Common myeloid progenitor, CD34-positive (primary cell): ENCODE measurements at regions not wholly inside any gene's neighbourhood (a gene's known extent, or its start where the extent isn't known, plus 50 kb on each side); places are given as distances from the start of the nearest gene placed in this dataset.

Experiments
- CTCF ChIA-PET: fragments of 350-600 bp; sonication (Branson Sonifier 250); formaldehyde crosslinking; loops from one replicate; lab custom pipeline; 2021; ENCODE audit warnings: antibody characterized with exemption; lab: Charles Lee
- POLR2A ChIA-PET: fragments of 350-600 bp; sonication (Branson Sonifier 250); formaldehyde crosslinking; loops from one replicate; lab custom pipeline; 2021; ENCODE audit warnings: antibody characterized with exemption; lab: Charles Lee
- DNase-seq, 3 donors: peaks; one replicate each; pipeline versions ENCODE4 v3.0.0 to v3.0.0-alpha.2; 2013
- H3K27ac ChIP-seq, 2 experiments: 1 replicate in 1 of 2; 2 replicates in 1 of 2; pipeline ENCODE4 v1.7.0; 2013; ENCODE audit warnings: inconsistent platforms in 2 of 2, low read length in 2 of 2, mild to moderate bottlenecking in 2 of 2, low read depth in 1 of 2, moderate library complexity in 1 of 2; ENCODE audit not compliant: severe bottlenecking in 2 of 2, insufficient read depth in 1 of 2, poor library complexity in 1 of 2
- H3K27me3 ChIP-seq, 5 experiments: replicated peaks in 2 of 5; 1 replicate in 3 of 5; 2 replicates in 2 of 5; pipeline versions ENCODE4 v1.6.1 to v1.7.0; 2013; ENCODE audit warnings: low read length in 4 of 5, mild to moderate bottlenecking in 2 of 5, moderate library complexity in 2 of 5, inconsistent platforms in 1 of 5; ENCODE audit not compliant: insufficient read depth in 5 of 5, control insufficient read depth in 4 of 5
- H3K36me3 ChIP-seq, 4 experiments: 1 replicate in 2 of 4; 2 replicates in 2 of 4; pipeline versions ENCODE4 v1.6.1 to v1.7.0; 2013; ENCODE audit warnings: low read length in 3 of 4, control low read depth in 1 of 4, mild to moderate bottlenecking in 1 of 4; ENCODE audit not compliant: control insufficient read depth in 4 of 4, insufficient read depth in 4 of 4
- H3K4me1 ChIP-seq, 4 experiments: 1 replicate in 3 of 4; 2 replicates in 1 of 4; pipeline versions ENCODE4 v1.6.1 to v1.7.1; 2013; ENCODE audit warnings: low read length in 3 of 4, mild to moderate bottlenecking in 3 of 4, control low read depth in 1 of 4, inconsistent platforms in 1 of 4, moderate library complexity in 1 of 4; ENCODE audit not compliant: control insufficient read depth in 4 of 4, insufficient read depth in 4 of 4; ENCODE audit errors: control extremely low read depth in 1 of 4
- H3K4me3 ChIP-seq, 7 experiments: 1 replicate in 4 of 7; 2 replicates in 3 of 7; pipeline versions ENCODE4 v1.5.1 to v1.7.0; 2013; ENCODE audit warnings: mild to moderate bottlenecking in 7 of 7, low read length in 6 of 7, moderate library complexity in 6 of 7, inconsistent platforms in 2 of 7, low read depth in 2 of 7, control low read depth in 1 of 7; ENCODE audit not compliant: insufficient read depth in 4 of 7, control insufficient read depth in 1 of 7; ENCODE audit errors: extremely low read depth in 1 of 7
- H3K9me3 ChIP-seq, 5 experiments: 1 replicate in 4 of 5; 2 replicates in 1 of 5; pipeline versions ENCODE4 v1.6.1 to v1.7.1; 2013; ENCODE audit warnings: low read length in 4 of 5, mild to moderate bottlenecking in 2 of 5, inconsistent platforms in 1 of 5, low read depth in 1 of 5, moderate library complexity in 1 of 5; ENCODE audit not compliant: control insufficient read depth in 4 of 5, insufficient read depth in 2 of 5; ENCODE audit errors: control extremely low read depth in 1 of 5
- WGBS: methylation state at CpG from one replicate; pipeline ENCODE4 v1.1.5; 2013; ENCODE audit not compliant: insufficient coverage; 5-methylcytosine and 5-hydroxymethylcytosine counted together

DNA sequence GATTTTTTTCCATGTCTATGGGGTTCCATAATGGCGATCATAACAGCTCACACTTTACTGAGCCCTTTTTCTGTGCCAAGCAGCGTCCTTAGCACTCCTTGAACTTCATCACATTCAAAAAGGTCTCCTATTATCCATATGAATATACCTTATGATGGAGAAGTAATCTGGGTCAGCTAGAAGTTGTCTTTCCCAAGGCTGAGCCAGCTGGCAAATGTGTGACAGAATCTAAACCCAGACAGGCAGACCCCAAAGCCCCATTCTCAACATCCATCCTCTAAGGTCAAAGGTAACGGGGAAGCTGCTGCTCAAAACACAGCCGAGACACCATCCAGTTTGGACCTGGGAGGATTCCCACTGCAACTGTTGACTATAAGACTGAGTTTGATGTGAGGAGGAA, 249.6 kb downstream of the PRDM2 start:
- Histone ChIP-seq H3K27me3 (peaks cover 0 to 23% (median 0%) of the 10 kb centered on the region in 5 experiments), H3K9me3 (no peaks in the 10 kb centered on the region), H3K36me3 (no peaks in the 10 kb centered on the region), H3K4me1 (no peaks in the 10 kb centered on the region), H3K27ac (no peak overlapping the region), H3K4me3 (no peak overlapping the region)
- DNase-seq, result no peak
- ChIA-PET POLR2A (no interaction called here), CTCF (interaction anchor here (1.4 kb wide), 1 partner anchor 10 kb away, joined by 5 read pairs; no protein-coding TSS in a partner anchor)
- 94% methylated on average over 2 of the region's 4 CpGs for WGBS

GRCh38 chr1:13950637-13951036, 250.6 kb downstream of the PRDM2 start:
- Histone ChIP-seq H3K27ac (no peak overlapping the region), H3K4me3 (no peak overlapping the region), H3K27me3 (peaks cover 0 to 23% (median 2%) of the 10 kb centered on the region in 5 experiments), H3K9me3 (no peaks in the 10 kb centered on the region), H3K4me1 (no peaks in the 10 kb centered on the region), H3K36me3 (no peaks in the 10 kb centered on the region)
- no peak for DNase-seq
- POLR2A ChIA-PET, result no interaction called here
- CTCF ChIA-PET, result no interaction called here
- WGBS, result 83% methylated on average over 2 of the region's 7 CpGs

GRCh38 chr1:13951793-13952751, 252.1 kb downstream of the PRDM2 start:
- H3K27ac ChIP-seq, result no peak overlapping the region
- H3K9me3 ChIP-seq, result no peaks in the 10 kb centered on the region
- WGBS, result 81% methylated on average over 3 of the region's 4 CpGs
- H3K4me3 ChIP-seq, result no peak overlapping the region
- peaks cover 0 to 23% (median 4%) of the 10 kb centered on the region in 5 experiments for H3K27me3 ChIP-seq
- POLR2A ChIA-PET, result no interaction called here
- CTCF ChIA-PET, result no interaction called here
- no peaks in the 10 kb centered on the region for H3K36me3 ChIP-seq
- DNase-seq, result no peak
- H3K4me1 ChIP-seq, result no peaks in the 10 kb centered on the region

GRCh38 chr1:13952985-13953384, 253.0 kb downstream of the PRDM2 start:
- Histone ChIP-seq H3K4me1 (no peaks in the 10 kb centered on the region), H3K36me3 (no peaks in the 10 kb centered on the region), H3K4me3 (no peak overlapping the region), H3K27me3 (peaks cover 0 to 17% (median 4%) of the 10 kb centered on the region in 5 experiments), H3K27ac (no peak overlapping the region), H3K9me3 (no peaks in the 10 kb centered on the region)
- no peak for DNase-seq
- ChIA-PET CTCF (no interaction called here), POLR2A (no interaction called here)
- WGBS, result 95% methylated on average over 2 of the region's 5 CpGs

DNA sequence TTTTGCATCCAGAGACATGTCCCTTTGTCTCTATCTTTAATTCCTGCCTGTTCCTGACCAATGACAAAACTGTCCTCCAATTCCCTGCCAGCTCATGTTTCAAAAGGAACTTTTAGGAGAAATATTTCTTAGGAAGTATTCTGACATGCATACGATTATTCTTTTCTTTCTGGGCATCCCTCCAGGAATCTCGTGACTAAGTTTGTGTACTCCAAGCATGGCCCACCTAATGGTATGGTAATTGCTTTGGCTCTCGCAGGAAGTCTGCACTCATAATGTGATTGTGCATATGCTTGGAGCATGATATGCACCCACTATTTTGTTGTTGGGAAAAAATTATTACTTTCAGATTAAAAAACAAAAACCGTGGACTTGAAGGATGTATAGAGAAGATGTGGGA, 256.4 kb downstream of the PRDM2 start:
- ChIA-PET POLR2A (no interaction called here), CTCF (no interaction called here)
- peaks cover 0 to 11% (median 6%) of the 10 kb centered on the region in 5 experiments for H3K27me3 ChIP-seq
- no peaks in the 10 kb centered on the region for H3K4me1 ChIP-seq
- WGBS, result 70% methylated on average over 2 of the region's 4 CpGs
- no peak overlapping the region for H3K27ac ChIP-seq
- no peak overlapping the region for H3K4me3 ChIP-seq
- no peaks in the 10 kb centered on the region for H3K9me3 ChIP-seq
- no peaks in the 10 kb centered on the region for H3K36me3 ChIP-seq
- no peak for DNase-seq

DNA sequence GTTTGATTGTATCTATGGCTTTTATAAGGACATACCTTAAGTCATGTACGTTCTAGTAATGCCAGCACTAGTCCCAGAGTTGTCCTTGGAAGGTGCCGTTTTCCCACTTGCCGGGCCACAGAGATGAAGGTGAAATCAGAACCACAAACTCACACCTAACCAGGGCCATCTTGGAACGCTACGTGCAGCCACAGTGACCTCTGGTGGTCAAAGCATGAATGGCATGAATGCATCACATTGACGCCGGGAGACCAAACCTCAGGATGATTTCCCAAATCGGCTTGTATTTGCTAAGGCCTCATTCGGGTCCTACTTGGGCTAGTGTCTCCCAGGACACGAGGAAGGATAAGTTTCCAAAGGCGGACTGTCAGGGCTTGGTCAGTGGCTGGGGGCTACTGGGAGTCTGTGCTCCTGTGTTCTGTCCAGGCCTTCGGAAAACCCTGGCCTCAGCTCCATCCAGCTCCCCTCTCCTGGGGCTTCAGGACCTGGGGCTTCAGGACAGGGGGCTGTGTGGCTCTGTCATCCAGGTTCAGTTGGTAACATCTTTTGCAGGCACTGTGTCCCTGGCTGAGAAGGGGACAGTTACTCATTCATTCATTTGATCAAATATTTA, 260.5 kb downstream of the PRDM2 start:
- no peaks in the 10 kb centered on the region for H3K4me1 ChIP-seq
- POLR2A ChIA-PET, result no interaction called here
- H3K4me3 ChIP-seq, result no peak overlapping the region
- H3K36me3 ChIP-seq, result no peaks in the 10 kb centered on the region
- CTCF ChIA-PET, result interaction anchor here (1.4 kb wide), 1 partner anchor 133 kb away, joined by 5 read pairs; no protein-coding TSS in a partner anchor
- WGBS, result 19% methylated on average over 11 of the region's 12 CpGs
- peaks cover 0 to 20% (median 6%) of the 10 kb centered on the region in 5 experiments for H3K27me3 ChIP-seq
- peak; percentile 44 to 62 (median 51) for DNase-seq
- no peaks in the 10 kb centered on the region for H3K9me3 ChIP-seq
- H3K27ac ChIP-seq, result no peak overlapping the region

GRCh38 chr1:13964768-13965167, 264.8 kb downstream of the PRDM2 start:
- CTCF ChIA-PET, result no interaction called here
- H3K27ac ChIP-seq, result no peak overlapping the region
- 83% methylated on average over 3 of the region's 4 CpGs for WGBS
- H3K27me3 ChIP-seq, result peaks cover 0 to 35% (median 0%) of the 10 kb centered on the region in 5 experiments
- H3K9me3 ChIP-seq, result peaks cover 0 to 2% (median 0%) of the 10 kb centered on the region in 5 experiments
- POLR2A ChIA-PET, result no interaction called here
- H3K4me1 ChIP-seq, result no peaks in the 10 kb centered on the region
- no peak for DNase-seq
- H3K36me3 ChIP-seq, result no peaks in the 10 kb centered on the region
- no peak overlapping the region for H3K4me3 ChIP-seq
